ENCODE measurements at regions not wholly inside any gene's neighbourhood (a gene's known extent, or its start where the extent isn't known, plus 50 kb on each side); places are given as distances from the start of the nearest gene placed in this dataset.
"Not testable (repeated sequence)": the region's sequence is repeated elsewhere in the genome, so short reads cannot be mapped to it uniquely, and the experiment has no call there.

DNA sequence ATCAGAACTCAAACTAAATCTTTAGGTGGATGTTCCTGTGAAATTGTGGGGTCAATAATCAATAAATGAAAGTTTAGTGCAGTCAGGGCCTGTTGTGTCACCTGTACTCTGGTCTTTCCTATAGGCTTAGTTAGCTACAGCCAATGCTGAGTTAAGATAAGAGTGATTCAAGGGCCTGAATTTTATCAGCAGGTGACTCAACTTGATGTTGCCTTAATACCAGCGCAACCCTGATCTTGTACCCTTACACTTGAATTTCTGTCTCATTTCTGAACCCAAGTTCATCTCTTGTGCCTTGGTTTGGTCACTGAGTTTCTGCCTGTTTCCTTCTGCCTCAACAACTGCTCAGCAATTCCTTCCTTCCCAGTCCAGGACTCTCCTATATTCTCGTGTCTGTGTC lies 157.0 kb upstream of the E2F7 start:
- DNase-seq (ENCODE audit: low spot score) (no peak), FAIRE-seq (no peak)

DNA sequence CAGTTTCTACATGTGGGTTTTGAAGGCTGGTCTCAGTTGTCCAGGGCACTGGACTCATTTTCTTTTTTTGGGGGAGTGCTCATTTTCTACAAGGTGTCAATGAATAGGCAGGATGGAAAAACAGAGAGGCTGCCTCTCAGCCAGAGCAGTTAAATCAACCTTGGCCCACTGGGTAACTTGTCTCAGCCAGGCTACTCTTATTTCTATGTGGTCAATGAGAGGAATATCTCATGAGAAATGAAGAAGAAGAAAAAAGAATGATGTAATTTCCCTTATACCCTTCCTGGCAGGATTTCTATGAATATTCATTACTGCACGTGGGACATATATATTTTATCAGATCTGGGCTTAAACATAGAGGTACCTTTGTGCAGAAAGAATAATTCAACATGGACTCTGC lies 155.2 kb upstream of the E2F7 start:
- FAIRE-seq (no peak), DNase-seq (ENCODE audit: low spot score) (no peak)

DNA sequence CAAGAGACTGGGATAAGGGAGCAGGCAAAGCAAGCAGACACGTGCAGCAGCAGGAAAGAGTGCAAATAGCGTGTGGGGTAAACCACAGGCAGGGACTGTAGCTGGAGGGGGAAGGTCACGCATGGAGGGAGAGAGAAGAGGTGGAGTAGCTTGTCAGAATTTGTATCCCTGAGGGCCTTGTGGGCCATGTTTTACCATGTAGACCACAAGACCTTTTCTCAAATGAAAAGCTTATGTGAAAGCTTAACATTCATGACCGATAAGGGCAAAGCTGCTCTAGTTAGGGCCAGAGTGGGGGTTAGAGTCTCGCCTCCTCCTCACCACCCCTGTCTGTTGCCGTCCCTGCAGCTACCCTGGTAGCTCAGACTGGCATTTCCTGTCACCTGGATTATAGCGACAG lies 152.9 kb upstream of the E2F7 start:
- FAIRE-seq (no peak), DNase-seq (ENCODE audit: low spot score) (no peak)

DNA sequence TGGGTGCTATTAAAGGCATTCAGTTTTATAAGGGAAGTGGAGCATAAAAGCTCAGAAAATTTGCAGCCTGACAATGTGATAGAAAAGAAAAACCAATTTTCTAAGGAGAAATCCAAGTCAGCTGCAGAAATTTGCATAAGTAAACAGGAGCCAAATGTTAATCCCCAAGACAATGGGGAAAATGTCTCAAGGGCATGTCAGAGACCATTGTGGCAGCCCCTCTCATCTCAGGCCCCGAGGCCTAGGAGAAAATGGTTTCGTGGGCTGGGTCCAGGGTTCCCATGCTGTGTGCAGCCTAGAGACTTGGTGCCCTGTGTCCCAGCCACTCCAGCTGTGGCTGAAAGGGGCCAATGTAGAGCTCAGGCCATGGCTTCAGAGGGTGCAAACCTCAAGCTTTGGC lies 150.8 kb upstream of the E2F7 start:
- not testable (repeated sequence) for DNase-seq (ENCODE audit: low spot score); FAIRE-seq

DNA sequence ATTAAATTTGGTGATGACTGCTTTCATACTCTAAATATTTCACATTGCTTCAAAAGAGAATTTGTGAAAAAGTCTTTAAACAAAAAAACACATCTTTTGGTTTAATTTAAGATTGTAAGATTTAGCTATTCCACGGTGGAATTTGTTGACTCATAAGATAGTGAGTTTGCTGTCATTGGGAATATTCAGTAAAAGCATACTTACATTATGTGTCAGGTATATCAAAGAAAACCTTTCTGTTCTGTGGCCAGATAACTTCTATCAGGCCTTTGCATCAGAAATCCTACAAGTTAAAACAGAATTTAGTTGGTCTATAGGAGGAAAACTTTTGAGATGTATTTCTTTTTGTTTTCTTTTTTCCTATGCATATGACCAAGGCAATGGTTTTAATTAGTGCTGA lies 148.8 kb upstream of the E2F7 start:
- DNase-seq (ENCODE audit: low spot score) (no peak), FAIRE-seq (no peak)

DNA sequence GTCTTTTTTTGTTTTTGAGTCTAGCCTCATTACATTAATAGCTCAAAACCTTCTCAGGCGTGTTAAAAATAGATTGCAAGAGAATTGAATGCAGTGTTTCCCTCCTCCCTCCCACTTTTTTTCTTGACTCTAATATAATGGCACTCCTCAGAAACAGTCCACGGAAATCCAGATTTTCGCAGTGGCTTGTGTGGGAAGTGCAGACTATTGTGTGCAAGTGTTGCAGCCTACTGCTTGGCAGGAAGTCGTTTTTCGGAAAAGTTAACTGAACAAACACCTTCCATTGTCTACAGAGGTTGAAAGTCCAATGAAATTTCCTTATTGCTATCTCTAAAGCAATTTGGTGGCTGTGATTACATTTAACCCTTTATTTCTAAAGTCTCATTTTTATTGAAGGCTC lies 147.9 kb upstream of the E2F7 start:
- no peak for FAIRE-seq
- DNase-seq (ENCODE audit: low spot score), result no peak

DNA sequence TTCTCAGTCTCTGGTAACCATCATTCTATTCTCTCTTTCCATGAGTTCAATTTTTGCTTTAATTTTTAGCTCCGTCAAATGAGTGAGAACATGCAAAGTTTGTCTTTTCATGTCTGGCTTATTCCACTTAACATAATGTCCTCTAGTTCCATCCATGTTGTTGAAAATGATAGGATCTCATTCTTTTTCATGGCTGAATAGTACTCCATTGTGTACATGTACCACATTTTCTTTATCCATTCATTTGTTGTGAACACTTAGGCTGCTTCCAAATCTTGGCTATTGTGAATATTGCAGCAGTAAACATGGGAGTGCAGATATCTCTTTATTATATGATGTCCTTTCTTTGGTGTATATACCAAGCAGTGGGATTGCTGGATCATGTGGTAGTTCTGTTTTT lies 145.4 kb upstream of the E2F7 start:
- no peak for FAIRE-seq
- no peak for DNase-seq (ENCODE audit: low spot score)

DNA sequence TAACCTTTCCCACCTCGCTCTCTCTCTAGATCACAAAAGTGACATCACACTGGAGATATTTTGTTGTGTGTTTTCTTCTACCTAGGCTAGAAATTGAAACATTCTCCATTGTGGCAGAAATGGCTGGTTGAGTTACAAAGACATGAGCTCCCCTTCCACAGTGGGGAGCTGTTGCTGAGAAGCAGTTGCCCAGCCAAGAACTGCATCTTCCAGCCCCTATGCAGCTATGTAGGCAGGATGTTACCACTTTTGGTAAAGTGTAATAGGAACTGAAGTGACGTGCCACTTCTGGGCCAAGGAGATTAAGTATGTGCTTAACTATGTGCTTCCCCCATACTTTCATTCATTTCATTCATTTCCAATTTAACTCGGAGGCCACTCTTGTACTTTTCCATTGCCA lies 138.7 kb upstream of the E2F7 start:
- no peak for FAIRE-seq
- no peak for DNase-seq (ENCODE audit: low spot score)

DNA sequence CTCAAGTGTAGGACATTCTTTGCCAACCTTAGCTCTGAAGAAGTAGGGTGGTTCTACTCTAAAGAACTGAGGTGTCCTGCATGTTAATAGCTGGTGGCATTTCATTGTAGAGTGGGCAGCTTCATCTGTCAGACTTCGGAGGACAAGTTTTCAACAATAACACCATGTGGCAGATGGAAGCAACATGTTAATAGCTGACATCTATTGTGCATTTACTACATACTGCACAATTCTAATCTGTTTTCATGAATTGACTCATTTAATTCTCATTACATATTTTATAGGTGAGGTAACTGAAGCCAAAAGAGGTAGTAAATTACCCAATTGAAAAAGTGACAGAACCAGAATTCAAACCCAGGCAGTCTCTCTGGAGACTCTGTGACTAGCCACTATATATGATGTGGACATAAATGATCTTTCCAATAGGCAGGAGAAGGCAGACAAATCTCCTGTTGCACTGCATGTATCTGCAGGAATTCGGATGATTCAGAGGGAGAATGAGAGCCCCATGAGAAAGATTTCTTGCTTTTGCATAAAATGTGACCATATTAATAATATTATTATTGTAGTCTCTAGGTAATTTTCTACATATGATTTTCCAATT lies 137.2 kb upstream of the E2F7 start:
- no peak for FAIRE-seq
- DNase-seq (ENCODE audit: low spot score), result no peak

DNA sequence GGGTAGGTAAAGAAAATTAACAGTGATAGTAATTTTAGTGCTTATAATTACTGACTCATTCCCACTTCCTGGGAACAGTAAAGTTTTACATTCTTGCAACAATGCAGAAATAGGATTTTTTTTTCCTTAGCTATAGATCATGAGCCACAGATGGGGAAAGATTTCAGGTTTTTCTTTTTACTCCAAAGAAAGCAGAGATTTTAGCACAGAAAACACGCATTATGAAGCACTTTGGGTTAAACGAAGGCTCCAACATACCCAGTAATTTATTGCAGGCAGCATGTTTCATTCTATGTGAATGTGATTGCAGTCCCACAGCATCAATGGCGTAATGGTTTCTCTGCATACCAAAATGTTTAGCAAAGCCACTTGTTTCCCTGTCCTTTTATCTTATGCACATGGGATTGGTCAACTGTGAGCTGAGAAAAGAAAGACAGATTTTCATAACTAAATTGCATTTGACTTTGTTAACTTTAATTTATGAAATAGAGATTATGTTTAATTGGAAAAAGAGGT lies 124.6 kb upstream of the E2F7 start:
- FAIRE-seq, result no peak

DNA sequence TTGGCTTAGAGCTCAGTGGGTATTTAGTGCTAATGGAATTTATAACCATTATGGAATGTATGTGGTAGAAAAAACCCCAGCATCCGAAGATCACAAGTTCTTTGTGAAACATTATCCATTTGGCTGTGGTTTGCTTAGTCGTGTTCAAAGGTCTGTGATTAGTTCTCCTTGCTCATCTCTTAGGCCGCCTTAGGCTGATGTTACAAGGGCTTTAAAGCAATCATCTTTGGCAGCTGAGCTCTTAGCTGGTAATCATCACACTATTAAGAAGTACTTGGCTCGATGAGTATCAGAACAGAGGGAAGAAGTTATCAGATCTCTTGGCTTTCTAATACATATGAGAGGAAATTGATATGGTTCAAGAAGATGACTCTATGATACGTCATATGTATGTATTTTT lies 124.1 kb upstream of the E2F7 start:
- peak; percentile 79 for DNase-seq (ENCODE audit: low spot score)

More for the DNA sequence above, 124.6 kb upstream of the E2F7 start:
- peak; percentile 67 for DNase-seq (ENCODE audit: low spot score)

DNA sequence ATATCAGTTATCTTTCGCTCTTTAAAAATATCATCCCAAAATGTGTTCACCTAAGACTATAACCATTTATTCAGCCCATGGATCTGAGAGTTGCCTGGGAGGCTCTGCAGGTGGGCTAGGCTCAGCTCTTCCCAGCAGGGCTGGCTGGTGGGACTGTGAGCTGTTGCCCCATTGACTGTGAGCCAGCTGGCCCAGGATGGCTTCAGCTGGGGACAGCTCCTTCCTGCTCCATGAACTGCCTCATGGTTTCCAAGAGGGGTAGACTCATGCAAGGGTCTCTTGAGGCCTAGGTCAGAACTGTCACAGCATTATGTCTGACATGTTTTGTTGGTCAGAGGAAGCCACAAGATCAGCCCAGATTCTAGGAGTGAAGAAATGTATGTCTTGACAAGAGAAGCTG lies 114.1 kb upstream of the E2F7 start:
- no peak for DNase-seq (ENCODE audit: low spot score)
- no peak for FAIRE-seq

More for the DNA sequence above, 124.1 kb upstream of the E2F7 start:
- peak; percentile 94 for FAIRE-seq

DNA sequence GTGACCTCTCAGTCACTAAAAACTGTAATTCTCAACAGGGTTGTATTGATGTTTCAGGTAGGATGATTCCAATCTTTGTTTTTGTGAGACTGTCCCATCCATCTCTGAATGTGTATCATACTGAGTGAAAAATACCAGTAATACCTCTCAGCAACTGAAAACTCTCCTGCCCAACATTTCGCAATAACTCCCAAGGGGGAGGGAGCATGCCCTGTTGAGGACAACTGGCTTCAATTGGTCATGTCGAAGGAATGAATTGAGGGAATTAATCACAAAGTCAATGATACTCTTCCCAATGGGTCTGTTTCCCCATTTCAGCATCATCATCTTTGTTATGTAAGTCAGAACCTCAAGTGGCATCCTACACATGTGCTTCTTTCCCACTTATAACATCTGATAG lies 102.4 kb upstream of the E2F7 start:
- DNase-seq (ENCODE audit: low spot score) (no peak), FAIRE-seq (no peak)

DNA sequence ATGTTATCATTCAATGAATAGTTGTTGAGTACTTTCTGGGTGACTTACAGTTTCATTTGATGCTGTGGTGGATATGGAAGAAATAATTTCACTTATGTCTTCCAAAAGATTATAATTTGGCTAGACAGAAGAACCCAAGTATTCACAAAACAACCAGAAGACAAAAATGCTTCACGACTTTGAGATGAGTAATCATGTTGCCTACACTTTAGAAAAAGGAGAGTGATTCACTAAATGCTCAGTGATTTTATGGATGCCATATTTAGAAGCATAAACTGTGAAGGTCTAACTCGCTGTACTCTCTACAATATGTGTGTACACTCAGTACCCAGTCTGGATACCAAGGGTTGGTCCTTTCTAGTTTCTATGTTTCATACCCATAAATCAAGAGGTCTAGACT lies 101.3 kb upstream of the E2F7 start:
- no peak for FAIRE-seq
- DNase-seq (ENCODE audit: low spot score), result no peak

DNA sequence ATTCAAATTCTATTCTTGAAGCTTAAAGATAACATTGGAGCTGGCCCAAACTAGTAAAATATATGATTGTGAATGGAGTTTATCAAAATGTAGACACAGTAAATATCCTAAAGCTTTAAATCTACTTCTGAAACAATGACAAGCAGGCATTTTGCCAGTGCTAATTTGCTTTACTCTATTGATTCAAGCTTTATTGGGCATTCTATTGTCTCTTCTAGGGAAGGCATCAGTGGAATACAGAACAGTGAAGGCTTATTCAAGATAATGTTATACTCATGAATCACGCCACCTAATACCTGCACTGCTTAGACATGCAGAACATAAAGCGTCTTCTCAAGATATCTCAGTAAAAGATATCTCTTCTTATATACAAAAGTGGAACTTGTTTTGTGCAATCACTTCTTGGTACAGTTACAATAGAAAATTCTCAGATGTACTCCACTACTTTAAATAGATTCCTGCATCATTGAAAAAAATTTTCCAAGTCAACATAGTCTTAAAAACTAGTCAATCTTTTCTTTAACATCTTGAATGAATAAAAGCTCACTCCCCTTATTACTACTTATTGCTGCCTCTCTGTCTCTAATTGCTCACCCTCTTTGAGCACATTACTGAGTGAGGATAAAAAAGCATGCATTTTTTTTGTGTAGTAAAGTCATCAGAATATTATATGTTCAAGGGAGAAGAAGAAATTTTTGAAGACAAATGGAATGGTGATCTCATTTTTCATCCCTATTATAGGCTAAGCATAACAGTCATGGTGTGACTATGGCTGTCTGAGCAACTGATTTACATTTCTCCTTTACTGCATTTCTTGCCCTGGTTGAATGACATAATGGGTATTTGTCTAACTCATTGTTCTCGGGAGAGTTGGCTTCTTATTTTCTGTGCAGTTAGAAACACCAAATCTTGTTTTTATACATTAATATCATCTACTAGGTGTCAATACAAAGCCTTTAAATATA lies 98.0 kb upstream of the E2F7 start:
- DNase-seq (ENCODE audit: low spot score), result no peak
- no peak for FAIRE-seq

DNA sequence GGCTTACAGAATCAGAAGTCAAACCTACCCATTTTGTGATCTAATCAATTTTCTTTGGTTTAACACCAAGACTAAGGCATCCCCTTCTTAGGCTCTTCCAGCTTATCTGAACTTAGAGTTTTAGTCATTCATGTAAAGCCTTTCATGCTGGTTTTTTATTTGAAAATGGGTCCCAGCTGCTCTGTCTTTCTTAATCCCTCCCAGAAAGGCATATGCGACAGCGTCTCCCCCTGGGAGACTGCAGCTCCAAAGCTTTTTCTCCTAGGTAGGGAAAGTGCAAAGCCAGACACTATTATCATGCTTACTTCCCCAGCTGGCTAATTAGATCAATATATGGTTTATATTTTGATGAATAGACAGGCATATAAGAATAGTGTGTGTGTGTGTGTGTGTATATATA lies 96.6 kb upstream of the E2F7 start:
- DNase-seq (ENCODE audit: low spot score), result no peak
- no peak for FAIRE-seq

DNA sequence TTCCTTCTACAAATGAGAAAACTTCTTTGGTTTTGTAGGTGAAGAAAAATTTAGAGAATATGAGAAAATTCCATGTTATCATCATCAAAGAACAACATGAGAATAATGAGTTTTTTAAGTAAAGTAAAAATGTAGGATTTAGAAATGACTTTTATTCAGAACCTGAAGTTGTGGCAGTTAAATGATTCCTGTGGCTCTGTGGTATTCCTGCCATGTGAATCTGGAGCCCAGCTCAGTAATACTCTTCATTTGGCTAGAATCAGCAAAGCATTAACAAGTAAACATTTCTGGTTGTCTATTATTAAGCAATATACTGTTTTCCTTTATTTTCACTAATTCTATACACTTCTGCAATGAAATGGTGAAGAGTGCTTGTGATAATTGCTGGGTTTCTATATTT lies 95.6 kb upstream of the E2F7 start:
- FAIRE-seq, result no peak
- no peak for DNase-seq (ENCODE audit: low spot score)

DNA sequence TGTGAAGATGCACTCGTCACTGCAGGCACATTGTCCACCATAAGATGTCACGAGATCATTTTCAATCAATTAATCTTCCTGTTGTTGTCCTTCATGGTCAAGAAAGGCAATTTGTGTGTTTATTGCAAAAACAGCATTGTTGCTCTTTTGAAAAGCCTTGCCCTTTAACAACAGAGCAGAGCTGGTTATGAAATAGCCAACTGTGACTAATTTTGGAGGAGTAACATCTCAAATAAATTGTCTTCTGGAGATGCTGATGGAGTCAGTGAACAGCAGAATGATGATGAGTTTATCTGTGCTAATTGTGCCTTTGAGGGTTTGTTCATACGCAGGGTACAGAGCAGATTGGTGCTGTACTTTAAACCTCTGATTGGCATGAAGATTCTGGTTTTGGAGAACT lies 88.3 kb upstream of the E2F7 start:
- FAIRE-seq (no peak), DNase-seq (ENCODE audit: low spot score) (no peak)

DNA sequence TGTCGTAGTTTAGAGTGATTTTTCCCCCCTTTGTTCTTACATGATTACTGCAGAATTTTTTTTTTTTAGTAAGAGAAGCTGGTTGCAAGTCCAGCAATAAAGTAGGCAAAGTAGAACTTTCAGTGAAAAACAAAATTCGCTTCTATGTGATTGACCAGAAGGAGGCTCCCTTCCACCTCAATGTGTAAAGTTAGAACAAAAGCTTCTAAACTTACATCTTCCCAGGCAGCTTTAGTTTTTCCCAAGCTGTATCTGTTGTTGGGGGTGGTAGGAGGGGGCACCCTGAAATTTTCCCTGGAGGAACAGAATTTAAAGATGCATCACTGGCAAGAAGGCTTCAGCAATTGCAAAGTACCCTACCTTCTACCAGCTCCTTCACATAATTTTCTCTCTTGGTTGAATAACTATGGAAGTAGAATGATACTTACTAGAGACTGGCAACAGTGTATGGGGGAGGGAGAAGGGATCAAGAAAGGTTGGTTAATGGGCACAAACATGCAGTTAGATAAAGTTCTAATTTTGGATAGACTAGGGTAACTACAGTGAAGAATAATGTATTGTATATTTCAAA lies 87.3 kb upstream of the E2F7 start:
- peak; percentile 38 for FAIRE-seq
- DNase-seq (ENCODE audit: low spot score), result peak; percentile 17

DNA sequence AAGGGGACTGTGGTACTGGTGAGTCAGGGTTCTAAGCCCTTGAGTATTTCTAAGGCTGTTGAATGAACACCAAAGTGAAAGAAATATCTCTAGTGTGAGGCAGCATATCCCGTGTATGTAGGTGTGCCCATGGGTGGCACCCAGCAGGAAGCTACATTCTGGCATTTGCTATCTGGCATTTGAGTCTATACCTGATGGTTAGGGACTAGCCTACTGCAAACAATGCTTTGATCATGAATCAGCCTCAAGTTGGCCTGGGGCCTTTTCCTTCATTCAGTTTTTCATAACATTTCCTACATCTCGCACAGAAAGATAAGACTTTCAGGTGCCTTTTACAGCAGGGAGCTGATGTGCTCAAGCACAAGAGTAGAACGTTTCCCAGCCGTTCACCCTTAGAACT lies 85.7 kb upstream of the E2F7 start:
- no peak for FAIRE-seq
- no peak for DNase-seq (ENCODE audit: low spot score)

DNA sequence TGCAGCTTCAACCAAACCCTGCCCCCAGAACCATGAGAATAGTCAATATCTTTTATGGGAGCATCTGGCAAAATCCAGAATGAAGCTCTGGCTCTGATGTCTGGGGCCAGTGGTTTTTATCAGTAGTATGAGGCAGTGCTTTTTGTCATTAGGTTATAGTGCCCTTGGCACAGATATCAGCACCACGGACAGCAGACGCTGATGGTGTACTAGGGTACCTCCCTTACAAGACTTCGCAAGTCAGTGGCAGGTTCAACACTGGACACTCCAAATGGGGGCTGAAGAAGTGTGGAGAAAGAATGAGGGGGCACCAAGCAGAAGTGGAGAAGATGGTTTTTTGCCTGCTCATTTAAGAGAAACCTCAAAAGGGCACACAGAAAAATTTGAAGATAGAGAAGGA lies 68.2 kb upstream of the E2F7 start:
- no peak for FAIRE-seq
- no peak for DNase-seq (ENCODE audit: low spot score)

DNA sequence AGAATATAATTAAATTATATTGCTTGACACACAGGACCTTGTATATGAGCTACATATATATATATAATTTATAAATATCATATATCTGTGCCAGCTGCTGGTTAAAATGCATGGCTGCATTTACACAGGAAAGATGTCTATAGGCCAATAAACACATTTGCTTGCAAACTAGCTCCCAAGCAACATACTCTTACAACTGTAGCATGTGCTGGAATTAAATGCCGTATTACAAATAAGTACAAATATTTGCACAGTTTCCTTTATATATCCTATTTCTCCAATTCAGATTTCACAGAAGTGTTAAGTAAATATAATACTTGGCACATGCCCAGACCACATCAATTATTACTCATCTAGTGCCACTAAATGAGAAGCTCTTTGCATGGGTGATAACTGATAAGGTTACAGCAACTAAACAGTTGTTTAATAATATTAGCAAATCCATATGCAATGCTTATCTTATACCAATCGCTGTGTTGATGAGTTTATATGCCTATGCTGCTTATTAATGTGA lies 66.7 kb upstream of the E2F7 start:
- DNase-seq (ENCODE audit: low spot score) (no peak), FAIRE-seq (no peak)

All from RCC 7860 (cell line).